DMS53 treated with DMSO at 0.1 percent for 48 hours (cell line): ENCODE measurements at regions not wholly inside any gene's neighbourhood (a gene's known extent, or its start where the extent isn't known, plus 50 kb on each side); places are given as distances from the start of the nearest gene placed in this dataset.
"Not testable (repeated sequence)": the region's sequence is repeated elsewhere in the genome, so short reads cannot be mapped to it uniquely, and the experiment has no call there.

Source experiments
- DNase-seq: peaks from one replicate; lab custom pipeline; 2025; ENCODE audit not compliant: unreplicated experiment; lab: John Stamatoyannopoulos, UW

DNA sequence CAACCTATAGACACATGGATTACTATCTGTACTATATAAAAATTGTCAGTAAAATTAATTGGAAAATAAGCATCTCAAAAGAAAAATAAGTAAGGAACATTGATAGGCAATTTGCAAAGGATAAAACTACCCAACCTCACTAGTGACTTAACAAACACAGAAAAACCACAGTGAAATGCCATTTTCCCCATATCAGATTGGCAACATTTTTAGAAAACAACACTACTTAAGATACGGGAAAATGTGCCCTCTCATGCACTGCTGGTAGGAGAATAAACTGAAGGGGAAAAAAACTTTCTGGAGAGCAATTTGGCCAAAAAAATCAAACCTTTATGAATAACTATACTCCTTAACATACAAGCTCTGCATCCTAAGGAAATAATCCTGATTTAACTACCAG is 254.0 kb downstream of the DEPDC1B start:
- no peak for DNase-seq

GRCh38 chr5:60445427-60445826 is 254.5 kb downstream of the DEPDC1B start:
- no peak for DNase-seq

- no peak for DNase-seq
These were observed 255.2 kb downstream of the DEPDC1B start for GRCh38 chr5:60444661-60445360.

- DNase-seq: no peak
These were observed 260.4 kb downstream of the DEPDC1B start for GRCh38 chr5:60439552-60439951.

GRCh38 chr5:60437308-60437707 is 262.7 kb downstream of the DEPDC1B start:
- DNase-seq: no peak

GRCh38 chr5:60436518-60436917 is 263.4 kb downstream of the DEPDC1B start:
- DNase-seq: no peak

DNA sequence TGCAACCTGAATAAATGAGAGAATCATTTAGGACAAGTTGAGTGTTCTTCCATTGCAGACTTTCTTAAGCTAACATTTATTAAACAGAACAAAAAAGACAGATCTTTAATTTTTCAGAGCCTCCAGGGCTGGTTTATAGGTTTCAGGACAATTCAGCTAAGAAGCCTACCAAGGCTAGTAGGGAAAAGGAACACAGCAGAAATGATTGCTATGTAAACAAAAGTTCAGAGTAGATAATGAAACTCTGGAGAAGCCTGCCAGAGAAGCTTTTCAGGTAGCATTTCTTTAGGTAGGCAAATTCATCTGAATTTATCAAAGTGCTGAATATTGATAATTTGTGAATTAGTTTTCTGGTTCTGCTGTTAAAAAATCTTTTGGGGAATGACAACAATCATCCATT is 264.2 kb downstream of the DEPDC1B start:
- DNase-seq: no peak

GRCh38 chr5:60426189-60426588 is 273.8 kb downstream of the DEPDC1B start:
- not testable (repeated sequence) for DNase-seq

DNA sequence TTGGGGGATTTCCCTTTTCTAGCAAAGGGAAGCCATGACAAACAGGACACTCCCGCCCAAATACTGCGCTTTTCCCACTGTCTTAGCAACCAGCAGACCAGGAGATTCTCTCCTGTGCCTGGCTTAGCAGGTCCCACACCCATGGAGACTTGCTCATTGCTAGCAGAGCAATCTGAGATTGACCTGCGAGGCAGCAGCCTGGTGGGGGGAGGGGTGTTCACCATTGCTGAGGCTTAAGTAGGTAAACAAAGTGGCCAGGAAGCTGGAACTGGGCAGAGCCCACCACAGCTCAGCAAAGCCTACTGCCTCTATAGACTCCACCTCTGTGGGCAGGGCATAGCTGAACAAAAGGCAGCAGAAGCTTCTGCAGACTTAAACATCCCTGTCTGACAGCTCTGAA is 279.2 kb downstream of the DEPDC1B start:
- DNase-seq: not testable (repeated sequence)

DNA sequence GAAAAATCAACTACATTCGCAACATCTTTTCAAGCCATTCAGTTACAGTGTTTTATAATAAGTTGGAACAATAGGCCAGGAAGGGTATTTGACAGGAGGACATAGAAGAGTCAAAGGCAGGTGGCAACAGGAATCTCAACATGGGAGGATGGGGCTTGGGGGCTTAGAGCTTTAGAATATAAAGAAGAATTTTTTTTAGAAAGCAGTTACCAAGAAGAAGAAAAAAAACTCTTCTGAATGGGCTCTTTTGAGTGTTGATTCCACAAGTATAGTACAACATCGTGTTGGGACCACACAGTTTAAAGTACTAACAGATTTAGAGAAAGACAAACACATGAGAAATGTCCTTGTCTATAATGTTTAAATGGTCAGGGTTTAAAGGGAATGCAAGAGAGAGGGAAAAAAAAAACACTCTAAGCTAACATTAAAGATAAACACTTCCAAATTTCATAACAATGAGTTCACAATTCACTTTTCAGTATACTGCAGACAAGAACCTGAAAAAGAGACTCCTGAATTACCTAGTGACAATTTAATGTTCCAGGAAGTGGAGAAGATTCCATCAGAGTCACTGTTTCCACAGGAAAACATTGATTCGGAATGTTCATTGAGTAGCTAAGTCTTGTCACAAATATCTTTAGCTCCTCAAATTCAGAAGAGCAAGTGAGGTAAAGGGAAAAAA is 282.3 kb downstream of the DEPDC1B start:
- DNase-seq: peak; percentile 1

GRCh38 chr5:60415443-60415842 is 284.5 kb downstream of the DEPDC1B start:
- DNase-seq: no peak

DNA sequence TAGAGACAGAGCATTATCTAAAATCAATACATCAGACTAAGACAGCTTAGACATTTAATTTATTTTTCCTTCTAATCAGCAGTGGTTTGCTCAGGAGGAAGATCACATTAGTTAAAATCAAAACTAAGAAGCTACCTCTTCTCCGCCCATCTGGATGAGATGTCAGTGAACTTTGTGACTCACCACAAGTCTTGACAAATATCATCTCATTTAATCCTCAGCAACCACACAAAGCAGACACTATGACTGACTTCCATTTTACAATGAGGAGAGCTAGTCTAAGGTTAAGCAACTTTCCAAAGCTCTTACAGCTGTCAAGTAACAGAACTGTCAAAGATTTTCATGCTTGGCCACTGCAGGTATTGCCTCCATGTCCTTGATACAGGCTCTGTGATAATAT is 289.5 kb downstream of the DEPDC1B start:
- DNase-seq: no peak

- DNase-seq: no peak
These were observed 295.8 kb downstream of the DEPDC1B start for GRCh38 chr5:60404171-60404570.

- DNase-seq: no peak
These were observed 296.5 kb downstream of the DEPDC1B start for GRCh38 chr5:60403343-60404006.

DNA sequence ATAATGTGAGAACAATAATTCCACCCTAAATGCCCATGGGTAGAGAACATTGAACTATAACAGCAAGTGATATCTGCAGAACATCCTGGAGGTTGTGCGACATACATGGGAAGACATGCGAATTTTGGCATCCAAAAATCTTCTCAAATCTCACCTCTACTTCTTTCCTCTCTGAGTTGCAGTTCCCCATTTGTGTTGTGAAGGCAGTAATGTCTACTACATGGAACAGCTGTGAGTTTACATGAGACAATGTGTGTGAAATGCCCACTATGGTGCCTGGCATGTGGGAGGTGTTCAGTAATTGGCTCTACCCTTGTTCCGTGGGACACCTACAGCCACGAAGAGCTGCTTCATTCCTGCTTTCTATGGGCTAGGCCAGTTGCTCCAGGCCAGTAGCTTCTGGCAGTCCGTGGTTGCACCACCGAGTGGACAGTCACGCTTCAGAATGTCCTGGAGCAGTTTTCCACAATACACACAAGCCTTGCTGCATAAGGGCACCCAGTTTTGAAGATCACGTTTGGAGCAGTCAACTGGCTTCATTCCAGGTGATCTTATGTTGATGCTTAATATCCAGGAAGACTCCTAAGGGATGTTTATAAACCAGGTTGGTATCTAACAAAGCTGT is 297.7 kb downstream of the DEPDC1B start:
- DNase-seq: no peak

- no peak for DNase-seq
These were observed 298.4 kb downstream of the DEPDC1B start for GRCh38 chr5:60401526-60401925.

DNA sequence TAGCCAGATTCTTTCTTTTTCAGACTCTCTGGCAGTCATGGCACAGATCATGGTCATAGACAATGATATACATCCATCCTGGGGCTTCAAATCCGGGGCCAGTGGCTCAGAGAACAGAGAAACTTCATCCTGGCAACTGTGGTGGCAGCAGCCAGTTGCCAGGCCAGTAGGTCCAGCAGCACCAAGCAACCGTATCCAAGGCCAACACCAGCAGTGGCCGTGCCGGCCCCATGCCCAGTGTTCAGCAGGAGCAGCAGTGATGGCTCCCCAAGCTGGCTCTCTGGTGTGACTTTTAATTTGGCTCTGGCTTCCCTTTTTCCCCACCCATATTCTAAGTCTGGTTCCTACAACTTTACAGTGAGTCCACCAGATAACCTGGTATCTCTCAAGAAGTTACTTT is 300.5 kb downstream of the DEPDC1B start:
- no peak for DNase-seq

DNA sequence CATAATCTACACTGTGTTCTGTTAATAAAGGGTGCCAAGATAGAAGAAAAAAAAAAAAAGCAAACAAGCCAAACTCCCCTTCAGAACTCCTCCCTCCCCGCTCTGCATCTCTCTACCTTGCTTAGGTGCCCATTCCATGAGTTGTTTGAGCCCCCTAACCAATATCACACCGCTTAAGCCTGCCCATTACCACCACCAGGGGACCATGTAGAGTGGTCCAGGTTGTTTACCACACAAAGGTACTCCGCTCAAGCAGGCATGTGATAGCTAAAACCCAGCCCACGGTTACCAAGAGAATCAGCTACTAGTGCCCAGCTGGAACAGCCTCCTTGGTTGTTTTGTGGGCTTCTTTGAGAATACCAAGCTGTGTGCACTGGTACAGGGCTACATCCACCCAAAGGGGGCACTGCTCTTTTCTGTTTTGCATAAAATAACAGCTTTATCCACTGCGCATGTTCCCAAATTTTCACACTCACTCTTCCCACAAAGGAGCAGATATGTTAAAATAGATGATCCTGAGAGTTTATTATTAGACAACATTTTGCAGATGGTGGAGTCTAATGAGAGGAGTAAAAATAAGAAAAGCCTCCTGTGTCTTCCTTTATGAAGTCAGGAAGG is 304.1 kb downstream of the DEPDC1B start:
- DNase-seq: no peak

DNA sequence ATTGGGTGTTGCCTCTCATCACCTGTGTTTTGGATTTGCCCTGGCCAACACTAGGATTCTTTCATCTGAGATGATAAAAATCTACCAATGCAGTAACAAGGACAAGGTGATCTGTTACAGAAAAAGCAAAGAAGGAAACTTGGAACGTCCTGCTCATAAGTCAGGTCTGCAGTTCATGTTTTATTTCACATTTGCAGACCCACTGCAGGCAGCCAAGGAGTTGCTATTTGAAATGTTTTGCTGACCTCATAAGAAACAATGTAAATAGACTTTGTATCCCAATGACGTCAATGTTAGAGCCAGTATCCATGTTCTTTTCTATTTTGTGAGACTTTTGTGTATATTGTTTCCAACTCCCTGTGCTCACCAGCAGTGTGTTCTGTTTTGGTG is 312.9 kb downstream of the DEPDC1B start:
- DNase-seq: no peak

GRCh38 chr5:60386436-60387050 is 313.4 kb downstream of the DEPDC1B start:
- no peak for DNase-seq

GRCh38 chr5:60382716-60383115 is 317.2 kb downstream of the DEPDC1B start:
- peak; percentile 30 for DNase-seq
